Effector CD8-positive, alpha-beta T cell (primary cell): ENCODE measurements at regions not wholly inside any gene's neighbourhood (a gene's known extent, or its start where the extent isn't known, plus 50 kb on each side); places are given as distances from the start of the nearest gene placed in this dataset.

Experiments used
- DNase-seq: peaks from one replicate; lab custom pipeline; 2025; lab: John Stamatoyannopoulos, UW

DNA sequence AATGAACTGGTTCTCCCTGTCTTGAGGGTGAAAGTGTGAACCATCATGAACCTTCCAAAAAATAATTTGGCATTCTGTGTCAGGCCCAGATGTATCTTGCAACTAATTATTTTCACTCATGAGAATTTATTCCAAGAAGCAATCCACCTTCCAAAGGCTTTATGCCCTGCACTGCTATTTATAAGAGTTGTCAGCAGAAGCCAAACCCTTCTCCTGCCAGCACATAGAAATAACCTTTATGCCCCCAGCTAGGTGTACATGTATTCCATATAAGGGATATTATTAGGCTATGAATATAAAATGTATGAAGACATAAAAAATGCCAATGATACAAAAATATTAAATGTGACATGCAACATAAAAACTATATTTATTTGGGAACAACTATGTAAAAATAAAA, 69.0 kb upstream of the GDF10 start:
- no peak for DNase-seq

DNA sequence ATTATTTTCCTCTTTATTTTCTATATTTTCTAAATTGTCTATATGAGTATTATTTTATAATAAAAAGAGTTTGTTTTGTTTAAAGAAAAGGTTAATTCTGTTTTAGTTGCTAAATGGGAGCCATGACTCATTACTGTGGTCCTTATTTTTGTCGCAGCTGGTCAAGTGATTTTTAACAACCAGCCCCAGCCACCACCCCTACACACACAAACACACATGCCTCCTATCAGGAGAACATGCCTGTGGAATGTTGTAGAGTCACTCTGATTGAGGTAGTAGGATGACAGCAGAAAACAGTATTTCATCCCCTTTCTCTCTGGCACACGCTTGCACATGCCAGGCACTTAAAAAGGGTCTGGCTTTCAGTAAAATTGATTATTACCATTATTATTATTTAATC, 68.6 kb upstream of the GDF10 start:
- no peak for DNase-seq

DNA sequence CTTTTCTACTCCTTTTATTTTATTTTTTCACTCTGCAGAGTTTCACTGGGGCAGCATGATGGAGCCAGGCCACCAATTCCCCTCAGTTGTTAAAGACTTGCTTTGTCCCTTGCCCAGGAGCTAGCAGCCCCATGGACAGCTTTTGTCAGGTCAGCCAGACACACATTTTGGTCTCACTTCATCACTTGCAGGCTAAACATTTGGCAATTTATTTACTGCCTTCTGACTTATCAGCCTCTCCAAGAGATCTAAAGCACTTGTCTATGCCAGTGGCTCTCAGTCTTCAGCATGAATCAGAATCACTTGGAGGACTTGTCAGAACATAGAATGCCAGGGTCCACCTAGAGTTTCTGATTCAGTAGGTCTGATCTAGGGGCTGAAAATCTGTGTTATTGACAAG, 66.4 kb upstream of the GDF10 start:
- no peak for DNase-seq

DNA sequence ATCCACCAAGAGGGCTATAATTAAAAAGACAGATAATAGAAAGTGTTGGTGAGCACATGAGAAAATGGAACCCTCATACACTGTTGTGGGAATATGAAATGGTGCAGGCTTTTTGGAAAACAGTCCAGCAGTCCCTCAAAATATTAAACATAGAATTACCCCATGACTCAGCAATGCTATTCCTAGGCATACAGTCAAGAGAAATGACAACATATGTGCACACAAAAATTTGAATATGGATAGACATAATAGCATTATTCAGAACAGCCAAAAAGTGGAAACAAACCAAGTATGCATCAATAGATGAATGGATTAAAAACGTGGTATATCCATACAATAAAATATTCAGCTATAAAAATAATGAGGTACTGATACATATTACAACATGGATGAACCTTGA, 64.5 kb upstream of the GDF10 start:
- DNase-seq: no peak

DNA sequence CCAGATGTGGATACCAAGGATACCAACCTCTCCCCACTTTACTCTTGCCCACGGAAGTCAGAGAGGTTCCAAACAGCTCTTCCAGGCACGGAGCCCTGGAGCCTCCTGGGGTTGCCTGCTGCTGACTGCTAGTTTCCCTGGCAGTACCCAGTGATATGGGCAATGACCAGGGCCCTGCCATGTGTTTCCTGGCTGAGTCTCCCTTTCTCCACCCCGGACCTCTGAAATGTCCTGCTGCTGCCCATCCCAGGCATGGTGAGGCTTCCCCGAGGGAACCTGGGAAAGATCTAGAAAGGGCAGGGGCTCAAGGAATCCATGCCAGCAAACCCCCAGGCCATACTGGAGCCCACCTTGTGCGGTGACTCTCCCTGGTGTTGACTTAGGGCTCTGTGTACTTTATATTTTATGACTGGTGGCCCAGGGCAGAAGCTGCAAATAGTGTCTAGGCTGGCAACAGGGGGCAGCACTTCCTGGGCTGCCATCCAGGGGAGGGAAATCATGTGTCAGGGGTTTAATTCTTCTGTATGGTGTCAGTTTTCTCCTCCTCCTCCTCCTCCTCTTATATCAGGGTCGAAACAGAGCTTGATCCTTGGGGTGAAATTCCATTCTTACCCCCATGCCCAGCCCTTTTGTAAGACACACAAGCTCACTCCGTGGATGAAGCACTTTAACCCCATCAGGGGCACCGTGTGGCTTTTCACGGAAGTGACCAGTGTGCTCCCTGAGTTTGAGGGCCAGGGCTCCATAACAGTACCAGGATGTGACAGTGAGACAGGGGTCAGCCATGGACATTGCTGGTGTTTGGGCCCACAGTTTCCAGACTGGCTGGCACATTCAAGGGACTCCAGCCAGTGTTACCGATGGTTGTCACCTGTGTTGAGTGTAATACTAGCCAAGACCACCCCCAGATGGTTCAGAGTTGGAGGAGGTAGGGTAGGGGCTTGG, 62.4 kb upstream of the GDF10 start:
- DNase-seq: no peak

DNA sequence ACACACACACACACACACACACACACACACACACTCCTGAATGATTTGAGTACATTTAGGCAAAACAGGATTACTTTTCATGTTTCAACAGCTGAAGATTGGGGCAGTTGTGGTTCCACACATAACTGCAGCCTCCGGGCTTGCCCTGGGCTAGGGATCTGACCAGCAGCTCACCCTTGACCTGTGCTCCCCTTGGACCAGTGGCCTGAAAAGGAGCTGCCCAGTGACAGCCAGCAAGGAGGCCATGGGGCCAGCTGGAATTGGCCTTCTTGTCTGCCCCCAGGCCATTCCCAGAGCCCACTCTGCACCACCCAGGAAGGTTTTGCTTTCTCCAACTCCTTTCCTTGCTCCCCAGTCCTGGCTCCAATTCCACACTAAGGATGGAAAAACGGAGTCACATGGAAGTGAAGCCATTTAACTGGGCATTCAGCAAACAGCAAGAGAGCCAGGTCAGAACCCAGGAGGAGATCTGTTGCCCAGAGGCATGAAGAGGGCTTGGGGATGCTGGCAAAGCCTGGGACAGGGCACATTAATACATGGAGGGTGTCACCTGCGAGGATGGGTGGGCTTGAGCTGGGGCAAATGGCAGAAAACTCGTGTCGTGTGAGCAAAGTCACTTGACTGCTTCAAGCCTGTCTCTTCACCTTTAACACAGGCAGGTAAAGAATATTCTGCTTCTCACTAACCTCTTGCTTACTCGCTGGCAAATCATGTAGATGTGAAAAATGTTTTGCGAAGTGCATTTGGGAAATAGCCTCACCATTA, 61.5 kb upstream of the GDF10 start:
- no peak for DNase-seq

DNA sequence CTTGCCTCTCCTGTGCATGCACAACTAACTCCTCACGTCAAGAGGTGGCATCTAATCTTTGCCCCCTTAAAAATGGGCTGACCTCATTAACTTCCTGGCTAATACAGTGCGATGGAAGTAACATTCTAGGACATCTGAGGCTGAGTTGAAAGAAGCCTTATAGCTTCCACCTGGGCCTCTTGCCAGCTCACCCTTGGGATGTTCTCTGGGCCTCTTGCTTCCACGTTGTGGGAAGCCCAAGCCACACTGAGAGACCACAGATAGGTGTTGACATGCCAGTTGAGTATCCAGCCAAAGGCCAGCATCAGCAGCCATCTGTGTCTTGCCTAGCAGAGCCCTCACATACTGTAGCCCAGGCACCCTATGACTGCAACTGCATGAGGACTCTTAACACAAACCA, 60.8 kb upstream of the GDF10 start:
- DNase-seq: no peak

DNA sequence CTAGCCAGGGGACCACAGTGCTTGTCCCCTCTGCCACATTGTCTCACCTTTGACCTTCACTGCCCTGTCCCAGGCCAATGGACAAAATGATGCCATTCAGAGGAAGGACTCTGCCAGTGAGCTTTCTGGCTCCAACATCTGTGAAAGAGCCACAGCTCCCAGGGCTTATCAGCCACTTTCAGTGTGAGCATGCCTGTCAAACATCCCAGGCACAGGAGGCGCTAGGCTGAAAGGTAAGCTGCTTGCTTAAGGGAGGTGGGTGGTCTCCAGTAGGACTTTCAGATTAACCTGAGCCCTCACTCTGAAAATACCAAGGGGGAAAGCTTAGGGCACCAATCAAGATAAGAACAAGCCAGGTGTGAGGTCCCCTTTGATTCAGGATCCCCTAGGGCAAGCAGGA, 59.8 kb upstream of the GDF10 start:
- DNase-seq: no peak

DNA sequence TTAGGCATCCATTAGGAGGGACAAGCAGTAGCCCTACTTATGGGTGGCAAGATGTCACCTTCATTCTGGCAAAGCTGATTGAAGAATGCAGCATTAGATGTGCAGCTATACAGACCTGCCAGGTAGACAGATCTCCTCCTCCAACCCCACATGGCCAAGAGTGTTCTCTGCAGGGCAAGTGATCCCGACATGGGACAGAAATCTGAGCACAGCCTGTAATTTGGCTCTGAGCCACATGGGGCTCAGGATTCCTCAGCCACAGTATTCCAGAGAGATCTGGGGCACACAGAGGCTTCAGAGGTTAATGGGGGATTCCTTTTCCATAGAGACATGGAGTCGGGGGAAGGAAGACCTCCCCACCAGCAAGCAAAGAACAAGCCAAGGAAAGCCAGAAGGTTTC, 58.7 kb upstream of the GDF10 start:
- DNase-seq: no peak

DNA sequence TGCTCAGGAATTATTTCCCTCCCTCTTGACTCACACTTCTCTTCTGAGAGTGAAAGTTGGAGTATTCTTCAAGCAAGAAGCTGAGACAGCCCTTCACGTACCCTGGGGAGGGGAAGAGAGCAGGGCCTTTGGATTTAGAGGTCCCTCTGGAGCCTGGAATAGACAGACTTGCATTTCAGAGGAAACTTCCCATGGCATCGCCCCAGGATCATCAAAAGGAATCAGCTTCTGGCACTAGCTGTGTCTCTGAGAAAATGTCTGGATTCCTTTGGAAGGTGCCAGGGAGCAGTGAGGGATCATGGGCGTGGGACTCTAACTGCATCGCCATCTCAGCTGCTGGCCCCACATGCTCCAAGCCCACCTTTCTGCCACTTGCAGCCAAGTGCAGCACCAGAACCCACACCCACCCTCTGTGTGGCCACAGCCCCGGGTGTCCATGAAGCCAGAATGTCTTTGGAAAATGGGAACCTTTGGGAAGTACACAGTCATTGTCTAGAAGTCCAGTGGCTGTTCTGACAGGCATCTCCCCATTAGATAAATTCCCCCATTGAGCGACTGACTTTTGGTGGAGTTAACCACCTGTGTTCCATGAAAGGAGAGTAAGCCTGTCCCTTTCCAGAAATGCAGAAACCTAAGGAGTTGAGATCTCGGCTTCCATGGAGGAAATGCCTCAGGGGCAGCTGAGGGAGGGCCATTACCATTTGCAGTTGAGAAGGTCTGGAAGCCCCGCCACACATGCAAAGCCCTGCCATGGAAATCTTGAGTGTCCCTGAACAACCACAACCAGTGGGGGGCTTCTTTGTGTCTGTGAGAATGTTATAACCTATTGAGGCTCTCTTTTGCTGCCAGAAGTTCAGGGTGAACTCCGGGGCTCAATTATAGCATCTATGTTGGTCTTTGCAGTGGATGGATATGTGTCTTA, 57.8 kb upstream of the GDF10 start:
- DNase-seq: no peak

DNA sequence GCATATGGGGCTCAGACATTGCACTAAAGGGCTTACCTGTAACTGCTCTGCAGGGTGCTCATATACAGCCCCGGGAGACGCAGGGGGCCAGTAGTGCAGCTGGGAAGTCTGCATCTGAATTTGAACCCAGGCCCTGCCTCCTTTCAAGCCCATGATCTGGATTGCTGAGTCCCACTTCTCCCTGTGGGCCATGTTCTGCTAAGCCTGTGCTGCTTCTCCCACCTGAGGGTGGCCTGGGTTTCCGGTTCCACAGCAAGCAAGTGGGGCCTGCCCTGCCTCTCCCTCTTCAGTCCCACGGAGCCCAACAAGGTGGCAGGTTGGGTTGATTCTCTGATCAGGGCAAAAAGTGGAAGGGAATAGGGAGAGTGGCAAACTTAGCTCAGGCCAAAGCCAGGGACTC, 56.6 kb upstream of the GDF10 start:
- no peak for DNase-seq

DNA sequence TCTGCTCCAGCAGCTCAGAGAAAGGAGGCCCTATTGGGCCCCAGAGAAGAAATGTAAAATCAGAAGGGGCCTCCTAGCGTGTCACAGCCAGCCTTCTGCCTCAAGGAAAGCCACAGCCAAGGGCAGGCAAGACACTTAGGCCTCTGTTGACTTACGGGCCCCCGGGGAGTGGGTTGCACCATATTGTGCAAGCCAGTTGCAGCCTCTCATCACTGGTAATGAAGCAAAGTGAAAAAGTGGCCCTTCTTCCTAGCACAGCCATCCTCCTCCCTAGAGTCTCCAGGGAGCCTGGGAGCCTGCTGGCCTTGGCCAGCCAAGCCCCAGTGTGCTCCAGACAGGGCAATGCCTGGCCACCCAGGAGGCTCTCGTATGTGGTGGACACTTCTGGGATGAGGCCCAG, 56.2 kb upstream of the GDF10 start:
- DNase-seq: no peak

DNA sequence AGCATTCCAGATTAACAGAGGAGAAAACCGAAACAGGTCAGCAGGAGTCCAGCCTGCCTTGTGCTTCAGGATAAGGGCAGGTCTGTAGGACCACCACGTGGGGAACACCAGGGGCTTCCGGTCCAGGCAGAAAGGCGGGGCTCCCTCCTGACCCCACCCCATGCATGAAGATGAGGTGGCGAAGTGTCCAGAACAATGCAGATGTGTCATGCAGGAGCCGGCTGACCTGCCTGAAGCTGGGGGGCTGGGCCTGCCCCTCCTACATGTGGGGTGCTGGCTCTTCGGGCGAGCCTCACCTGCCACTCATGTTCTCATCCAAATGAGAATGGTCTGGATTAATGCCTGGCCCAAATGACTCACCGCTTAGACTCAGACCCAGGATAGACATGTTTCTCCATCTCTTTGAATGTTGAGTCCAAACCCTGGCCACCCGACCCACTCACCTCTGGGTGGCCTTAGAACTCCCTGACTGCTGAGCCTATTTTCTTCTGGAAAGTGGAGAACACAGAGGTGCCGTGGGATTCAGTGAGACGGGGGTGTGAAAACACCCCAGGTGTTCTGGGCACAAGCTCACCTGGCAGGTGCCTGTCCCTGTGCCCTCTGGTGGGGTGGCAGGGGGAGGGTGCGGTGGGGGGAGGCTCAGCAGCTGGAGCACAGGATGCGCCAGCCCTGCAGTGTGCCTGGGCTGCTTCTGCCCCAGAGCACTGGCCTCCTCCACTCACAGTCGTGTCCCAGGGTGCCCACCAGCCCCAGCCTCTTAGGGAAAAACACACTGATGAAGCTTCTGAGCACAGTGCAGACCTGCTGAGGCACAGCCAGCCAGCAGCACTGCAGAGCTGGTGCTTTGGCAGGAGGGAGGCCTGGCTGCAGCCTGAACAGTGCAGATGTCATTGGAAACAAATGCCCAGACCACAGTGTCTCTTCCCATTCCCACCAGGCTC, 55.2 kb upstream of the GDF10 start:
- no peak for DNase-seq

DNA sequence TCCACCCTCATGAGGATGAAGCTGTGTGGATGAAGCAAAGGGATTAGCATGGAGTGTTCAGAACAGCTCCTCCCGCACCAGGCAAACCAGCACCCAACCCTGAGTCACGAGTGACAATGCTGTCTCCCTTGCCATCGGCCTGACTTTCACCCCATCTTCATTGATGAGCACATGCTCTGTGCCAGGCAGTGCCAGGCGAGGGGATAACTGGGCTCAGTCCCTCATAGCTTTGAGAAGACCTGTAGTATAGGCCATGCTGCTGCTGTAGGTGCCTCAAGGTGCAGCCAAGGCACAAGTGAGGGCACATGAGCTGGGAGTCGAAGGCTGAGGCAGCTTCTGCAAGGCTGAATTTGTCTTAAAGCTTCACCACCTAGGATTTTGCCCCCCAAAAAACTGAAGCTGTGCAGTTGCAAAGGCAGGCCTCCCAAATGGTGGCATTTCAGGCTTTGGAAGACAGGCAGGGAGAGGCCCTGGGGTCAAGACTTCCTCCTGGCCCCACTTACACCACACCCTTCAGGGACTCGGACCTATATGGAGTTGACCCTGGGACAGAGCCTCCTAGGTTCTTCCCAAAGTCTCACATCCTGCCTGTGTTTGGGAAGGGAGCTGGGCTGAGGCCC, 54.2 kb upstream of the GDF10 start:
- DNase-seq: no peak

DNA sequence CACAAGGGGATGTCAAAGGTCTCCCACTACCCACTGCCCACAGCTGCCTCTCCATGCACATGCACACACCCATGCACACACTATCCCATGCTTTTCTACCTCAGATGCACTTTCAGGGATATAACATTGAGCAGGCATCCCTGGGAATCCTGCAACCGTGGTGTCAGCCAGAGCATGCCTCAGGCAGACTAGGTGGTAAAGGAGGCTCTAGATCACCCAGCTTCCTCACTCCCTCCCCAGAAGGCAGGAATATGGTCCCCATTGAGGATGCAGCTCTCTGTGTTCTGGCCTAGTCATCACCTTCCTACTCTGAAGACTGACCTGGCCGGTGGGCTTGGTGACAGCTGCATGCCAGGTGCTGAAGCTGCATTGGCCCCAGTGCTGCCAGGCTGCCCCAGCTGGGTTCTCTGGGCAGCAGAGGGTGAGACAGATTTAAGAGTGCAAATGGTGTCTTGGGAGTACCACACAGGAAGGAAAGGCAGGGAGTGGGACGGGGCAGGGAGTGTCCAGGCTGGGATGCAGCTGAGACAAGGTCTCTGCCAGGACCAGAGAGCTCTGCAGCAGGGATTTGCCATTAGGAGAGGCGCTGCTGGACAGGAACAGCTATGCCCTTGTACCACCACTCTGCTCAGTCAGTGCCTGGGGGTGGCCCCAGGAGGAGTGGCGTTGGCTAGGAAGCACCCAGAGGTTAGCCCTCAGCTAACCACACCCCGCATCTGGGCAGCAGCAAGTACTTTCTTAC, 53.4 kb upstream of the GDF10 start:
- DNase-seq: no peak

DNA sequence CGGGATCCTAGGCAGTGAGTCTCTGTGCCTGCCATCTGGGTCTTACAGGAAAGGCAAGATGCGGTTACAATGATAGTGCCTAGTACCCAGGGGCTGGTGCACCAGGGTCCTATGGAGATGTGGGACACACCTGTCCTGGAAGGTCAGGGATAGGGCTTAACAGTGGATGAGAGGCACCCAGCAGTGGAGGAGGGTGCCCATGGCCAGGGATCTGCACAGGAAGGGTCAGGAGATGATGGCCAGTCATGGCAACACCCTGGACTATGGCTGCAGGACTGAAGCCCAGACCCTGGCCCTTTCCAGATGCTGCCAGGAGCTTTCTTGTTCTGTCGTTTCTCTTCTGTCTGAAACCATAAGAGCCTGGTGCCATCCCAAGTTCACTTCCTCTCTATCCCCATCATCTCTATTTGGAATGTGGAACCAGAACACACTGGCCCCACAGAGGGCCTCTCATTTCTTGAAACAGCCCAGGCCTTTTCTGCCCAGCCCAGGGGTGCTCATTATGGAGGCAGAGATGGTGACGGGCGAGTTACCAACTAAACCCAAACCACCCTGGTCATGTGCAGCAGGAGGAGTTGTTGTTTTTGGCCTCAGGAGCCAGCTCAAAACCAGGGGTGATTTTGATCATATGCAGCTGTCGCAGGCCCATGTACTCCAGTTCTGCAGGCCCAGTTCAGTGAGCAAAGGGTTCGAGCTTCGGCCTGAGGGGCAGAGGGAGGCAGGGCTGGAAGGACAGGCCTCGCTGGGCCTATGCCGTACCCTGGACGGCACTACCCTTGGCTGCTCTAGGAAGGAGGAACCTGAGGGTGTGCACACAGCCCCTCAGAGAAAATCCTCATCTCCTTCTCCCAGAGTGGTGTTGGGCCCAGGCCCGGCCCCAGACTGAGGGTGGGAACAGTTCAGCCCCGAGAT, 52.6 kb upstream of the GDF10 start:
- no peak for DNase-seq

DNA sequence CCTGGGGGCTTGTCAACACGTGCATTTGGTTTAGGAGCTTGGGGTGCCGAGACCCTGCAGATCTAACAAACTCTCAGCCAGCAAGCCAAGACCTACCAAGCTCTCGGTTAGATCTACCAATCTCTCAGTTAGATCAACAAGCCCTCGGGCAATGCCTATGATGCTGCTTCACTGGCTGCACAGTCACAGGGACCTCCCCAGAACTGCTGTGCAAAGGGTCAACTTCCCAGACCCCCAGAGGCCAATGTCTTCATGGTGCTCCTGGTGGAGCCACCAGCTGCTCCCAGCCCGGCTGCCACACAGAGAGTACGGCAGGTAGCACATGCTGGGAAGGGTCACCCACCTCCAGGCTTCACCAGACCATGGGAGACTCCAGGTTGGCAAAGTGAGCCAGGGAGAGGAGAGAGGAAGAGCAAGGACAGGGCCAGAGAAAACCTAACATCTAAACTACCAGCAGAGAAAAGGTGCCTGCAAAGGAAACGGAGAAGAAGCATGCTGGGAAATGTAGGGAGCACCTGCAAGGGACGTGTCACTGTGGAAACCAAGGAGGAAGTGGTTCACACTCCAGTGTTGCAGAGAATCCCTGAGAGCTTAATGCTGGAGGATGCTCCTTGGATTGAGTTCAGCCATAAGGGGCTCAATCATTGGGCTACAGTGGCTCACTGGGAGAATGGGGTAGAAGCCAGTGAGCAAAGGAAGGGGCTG, 51.5 kb upstream of the GDF10 start:
- DNase-seq: no peak

DNA sequence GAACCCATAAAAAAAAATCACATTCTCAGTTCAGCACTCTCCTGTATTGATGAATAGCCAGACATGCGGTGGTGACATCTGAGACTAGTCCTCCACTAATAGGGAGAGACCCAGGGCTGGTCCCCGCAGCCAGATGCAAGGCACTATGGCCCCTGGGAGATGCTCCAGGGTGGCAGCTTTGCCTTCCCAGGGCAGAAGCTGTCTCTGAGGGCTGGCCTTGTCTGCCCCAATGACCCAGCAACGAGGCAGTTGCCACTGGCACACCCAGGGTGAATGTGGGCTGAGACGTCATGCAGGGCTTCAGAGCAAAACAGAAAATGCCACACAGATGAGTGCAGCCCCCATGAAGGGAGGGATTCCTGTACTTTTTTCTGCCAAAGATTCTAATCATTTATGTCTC, 50.1 kb upstream of the GDF10 start:
- no peak for DNase-seq
